OCI-LY3 (cell line): ENCODE measurements at regions not wholly inside any gene's neighbourhood (a gene's known extent, or its start where the extent isn't known, plus 50 kb on each side); places are given as distances from the start of the nearest gene placed in this dataset.
"Not testable (repeated sequence)": the region's sequence is repeated elsewhere in the genome, so short reads cannot be mapped to it uniquely, and the experiment has no call there.

Experiments
- CTCF ChIP-seq: fragments of 200-600, 300-600 bp; sonication (generic); IDR thresholded peaks from 2 replicates; pipeline ENCODE4 v1.5.1; 2014; ENCODE audit warnings: antibody characterized with exemption, low read length, low read depth
- EZH2phosphoT487 ChIP-seq: fragments of 200-600 bp; shearing (Covaris generic); IDR thresholded peaks from 2 replicates; pipeline ENCODE4 v1.6.1; 2018; ENCODE audit warnings: antibody characterized with exemption, mixed run types, low read depth

DNA sequence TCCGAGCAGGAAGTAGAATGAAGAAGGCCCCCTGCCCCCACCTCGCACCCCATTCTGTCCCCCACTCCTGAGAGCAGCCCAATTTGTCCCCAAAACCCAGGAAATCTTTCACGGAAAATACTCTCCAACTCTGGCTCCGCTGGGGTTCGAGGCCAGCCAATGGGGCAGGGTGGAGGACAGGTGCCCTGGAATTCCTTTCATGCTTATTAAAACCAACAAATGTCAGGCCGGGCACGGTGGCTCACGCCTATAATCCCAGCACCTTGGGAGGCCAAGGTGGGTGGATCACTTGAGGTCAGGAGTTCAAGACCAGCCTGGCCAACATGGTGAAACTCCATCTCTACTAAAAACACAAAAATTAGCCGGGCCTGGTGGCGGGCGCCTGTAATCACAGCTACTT lies 214.9 kb downstream of the TFCP2L1 start:
- TF ChIP-seq CTCF, EZH2phosphoT487: not testable (repeated sequence)
